CD4-positive, alpha-beta T cell treated with Interleukin-10 for 1 hour (primary cell): ENCODE measurements at regions not wholly inside any gene's neighbourhood (a gene's known extent, or its start where the extent isn't known, plus 50 kb on each side); places are given as distances from the start of the nearest gene placed in this dataset.
"Not testable (repeated sequence)": the region's sequence is repeated elsewhere in the genome, so short reads cannot be mapped to it uniquely, and the experiment has no call there.

ENCODE experiments used
- DNase-seq: peaks from one replicate; pipeline ENCODE4 v3.0.0-alpha.2; 2020

- no peak for DNase-seq
Measured at GRCh38 chr4:188439641-188440311, 300.5 kb downstream of the TRIML1 start.

- no peak for DNase-seq
Measured at GRCh38 chr4:188444500-188444899, 305.3 kb downstream of the TRIML1 start.

- not testable (repeated sequence) for DNase-seq
Measured at GRCh38 chr4:188448996-188449395, 309.8 kb downstream of the TRIML1 start.

GRCh38 chr4:188450571-188450970 is 311.3 kb downstream of the TRIML1 start:
- no peak for DNase-seq

GRCh38 chr4:188452097-188452496 is 312.9 kb downstream of the TRIML1 start:
- no peak for DNase-seq

GRCh38 chr4:188454575-188454974 is 315.3 kb downstream of the TRIML1 start:
- DNase-seq, result no peak

- DNase-seq, result no peak
Measured at GRCh38 chr4:188455062-188455752, 316.0 kb downstream of the TRIML1 start.

- DNase-seq, result no peak
Measured at GRCh38 chr4:188459381-188459780, 320.1 kb downstream of the TRIML1 start.

GRCh38 chr4:188463909-188464308 is 324.7 kb downstream of the TRIML1 start:
- DNase-seq, result no peak

- DNase-seq, result no peak
Measured at GRCh38 chr4:188466001-188466400, 326.8 kb downstream of the TRIML1 start.

GRCh38 chr4:188484256-188484655 is 345.0 kb downstream of the TRIML1 start:
- no peak for DNase-seq

GRCh38 chr4:188485906-188486305 is 346.7 kb downstream of the TRIML1 start:
- no peak for DNase-seq

- DNase-seq, result no peak
Measured at GRCh38 chr4:188492886-188493285, 353.6 kb downstream of the TRIML1 start.

- no peak for DNase-seq
Measured at GRCh38 chr4:188495169-188495568, 355.9 kb downstream of the TRIML1 start.

GRCh38 chr4:188511431-188511830 is 372.2 kb downstream of the TRIML1 start:
- DNase-seq, result no peak

GRCh38 chr4:188532751-188533150 is 393.5 kb downstream of the TRIML1 start:
- DNase-seq, result no peak

GRCh38 chr4:188534297-188534696 is 395.1 kb downstream of the TRIML1 start:
- no peak for DNase-seq

GRCh38 chr4:188534917-188535316 is 395.7 kb downstream of the TRIML1 start:
- DNase-seq, result no peak

- no peak for DNase-seq
Measured at GRCh38 chr4:188536826-188537225, 397.6 kb downstream of the TRIML1 start.

GRCh38 chr4:188550296-188550695 is 411.1 kb downstream of the TRIML1 start:
- no peak for DNase-seq

- no peak for DNase-seq
Measured at GRCh38 chr4:188551156-188551555, 411.9 kb downstream of the TRIML1 start.

- no peak for DNase-seq
Measured at GRCh38 chr4:188552741-188553275, 413.6 kb downstream of the TRIML1 start.

- no peak for DNase-seq
Measured at GRCh38 chr4:188554413-188554812, 415.2 kb downstream of the TRIML1 start.

GRCh38 chr4:188573104-188573503 is 433.9 kb downstream of the TRIML1 start:
- no peak for DNase-seq
